ENCODE measurements at regions not wholly inside any gene's neighbourhood (a gene's known extent, or its start where the extent isn't known, plus 50 kb on each side); places are given as distances from the start of the nearest gene placed in this dataset.

DNA sequence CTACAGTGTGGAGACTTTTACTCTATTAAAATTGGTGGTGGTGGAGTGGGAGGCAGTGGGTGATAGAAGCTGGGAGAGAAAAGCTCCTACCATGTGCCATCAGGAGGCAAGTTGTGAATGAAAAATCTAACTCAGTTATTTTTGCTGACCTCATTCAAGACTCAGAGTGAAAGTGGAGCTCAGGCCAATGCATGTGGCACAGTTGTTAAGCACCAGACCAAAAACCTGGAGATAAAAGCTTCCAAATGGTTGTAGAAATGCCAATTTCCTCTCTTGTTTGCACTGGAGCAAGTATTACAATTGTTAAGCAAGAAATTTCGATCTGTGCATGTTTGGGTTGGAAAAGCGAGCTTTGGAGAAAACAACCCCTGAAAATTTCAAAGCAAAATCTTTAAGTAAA lies 81.5 kb upstream of the PRICKLE2 start:
- no peak for DNase-seq

DNA sequence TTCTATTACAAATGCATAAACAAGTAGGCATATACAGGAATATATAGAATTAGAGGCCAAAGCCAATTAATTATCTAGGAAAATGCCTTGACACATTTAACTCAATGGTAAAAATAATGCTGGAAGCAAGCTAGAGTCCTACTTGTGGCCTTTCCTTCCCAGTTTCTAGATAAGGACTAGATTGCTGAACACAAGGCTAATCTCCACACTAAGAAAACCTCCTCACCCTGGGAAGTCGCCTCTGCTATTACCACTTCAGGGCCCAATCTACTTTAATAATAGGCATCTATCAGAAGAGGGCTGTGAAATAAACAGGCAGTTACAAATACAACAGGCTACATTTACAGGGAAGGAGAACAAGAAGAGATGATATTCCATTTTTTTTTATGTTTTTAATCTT lies 80.5 kb upstream of the PRICKLE2 start:
- DNase-seq: no peak

GRCh38 chr3:64304828-64305410 lies 79.7 kb upstream of the PRICKLE2 start:
- DNase-seq: no peak

GRCh38 chr3:64303881-64304280 lies 78.6 kb upstream of the PRICKLE2 start:
- no peak for DNase-seq

GRCh38 chr3:64303401-64303800 lies 78.1 kb upstream of the PRICKLE2 start:
- no peak for DNase-seq

- DNase-seq: no peak
These were observed 76.2 kb upstream of the PRICKLE2 start for GRCh38 chr3:64301476-64301875.

GRCh38 chr3:64300790-64301423 lies 75.6 kb upstream of the PRICKLE2 start:
- no peak for DNase-seq

GRCh38 chr3:64299206-64299605 lies 73.9 kb upstream of the PRICKLE2 start:
- no peak for DNase-seq

DNA sequence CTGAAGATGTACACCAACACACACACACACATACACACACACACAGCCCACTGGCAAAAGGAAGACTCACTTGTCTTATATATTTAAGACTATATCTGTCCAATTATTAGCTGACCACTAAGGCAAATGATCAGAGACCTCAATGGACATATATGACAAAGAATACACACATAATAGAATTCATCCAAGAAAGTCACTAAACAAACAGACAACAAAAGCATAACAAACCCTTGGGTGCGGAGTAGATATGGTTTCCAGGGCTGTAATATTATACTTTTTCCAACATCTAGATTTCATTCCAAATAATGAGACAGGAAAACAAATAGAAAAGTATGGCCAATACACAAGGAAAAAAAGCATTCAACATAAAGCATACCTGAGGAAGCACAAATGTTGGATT lies 72.3 kb upstream of the PRICKLE2 start:
- DNase-seq: no peak

- DNase-seq: no peak
These were observed 70.3 kb upstream of the PRICKLE2 start for GRCh38 chr3:64295594-64295993.

DNA sequence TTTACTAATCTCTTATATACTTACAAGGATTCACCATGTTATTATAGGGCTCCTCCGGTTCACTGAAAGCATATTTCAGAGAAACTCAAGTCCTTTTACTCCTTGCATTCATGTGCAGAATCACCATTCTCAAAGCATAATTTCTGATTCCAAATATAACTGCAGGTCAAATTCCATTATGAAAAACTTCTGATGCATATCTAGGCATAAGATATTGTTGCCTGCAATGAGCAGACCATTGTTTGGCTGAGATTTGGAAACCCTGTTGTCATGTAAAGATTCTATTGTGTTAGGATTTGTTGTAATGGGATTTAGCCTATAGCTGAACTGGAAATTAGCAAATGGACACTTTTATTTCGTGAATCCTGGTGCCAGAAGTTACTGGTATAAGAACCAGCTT lies 69.5 kb upstream of the PRICKLE2 start:
- DNase-seq: no peak

DNA sequence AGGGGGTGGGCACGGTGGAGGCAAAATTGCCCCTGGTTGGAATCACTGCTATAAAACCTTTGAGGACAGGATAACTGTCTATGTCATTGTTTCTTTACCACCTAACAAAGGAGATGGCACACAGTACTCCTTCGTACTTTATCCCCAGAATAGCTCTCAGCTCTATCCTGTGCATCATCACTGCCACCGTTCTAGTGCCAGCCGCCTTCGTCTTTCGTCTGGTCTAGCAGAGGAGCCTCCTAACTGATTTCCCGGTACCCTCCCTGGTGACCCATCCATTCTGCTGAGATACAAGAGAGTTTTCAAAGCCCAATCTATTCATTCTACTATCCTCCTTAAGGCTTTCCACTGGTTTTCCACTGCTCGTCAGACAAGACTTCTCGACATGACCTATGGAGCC lies 67.9 kb upstream of the PRICKLE2 start:
- DNase-seq: no peak

DNA sequence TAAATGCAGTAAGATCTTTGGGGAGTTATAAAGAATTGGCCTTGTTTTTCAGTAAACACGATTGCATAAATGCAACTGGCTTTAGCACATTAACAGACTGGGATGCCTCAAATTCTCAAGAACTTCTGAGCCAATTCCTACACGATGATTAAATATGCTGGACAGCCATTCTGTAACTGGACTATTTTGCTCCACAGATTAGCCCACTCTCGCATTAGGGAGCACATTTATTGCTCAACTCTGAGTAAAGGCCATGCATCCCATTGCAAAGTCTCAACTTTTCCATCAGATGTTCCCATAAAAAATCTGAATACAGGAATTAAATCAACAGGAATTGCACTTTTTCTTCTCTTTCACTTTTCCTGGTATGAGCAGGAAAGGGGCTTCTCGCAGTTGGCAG lies 66.7 kb upstream of the PRICKLE2 start:
- no peak for DNase-seq

- no peak for DNase-seq
These were observed 66.1 kb upstream of the PRICKLE2 start for GRCh38 chr3:64291345-64291744.

- DNase-seq: no peak
These were observed 65.6 kb upstream of the PRICKLE2 start for GRCh38 chr3:64290864-64291263.

GRCh38 chr3:64290161-64290560 lies 64.9 kb upstream of the PRICKLE2 start:
- no peak for DNase-seq

DNA sequence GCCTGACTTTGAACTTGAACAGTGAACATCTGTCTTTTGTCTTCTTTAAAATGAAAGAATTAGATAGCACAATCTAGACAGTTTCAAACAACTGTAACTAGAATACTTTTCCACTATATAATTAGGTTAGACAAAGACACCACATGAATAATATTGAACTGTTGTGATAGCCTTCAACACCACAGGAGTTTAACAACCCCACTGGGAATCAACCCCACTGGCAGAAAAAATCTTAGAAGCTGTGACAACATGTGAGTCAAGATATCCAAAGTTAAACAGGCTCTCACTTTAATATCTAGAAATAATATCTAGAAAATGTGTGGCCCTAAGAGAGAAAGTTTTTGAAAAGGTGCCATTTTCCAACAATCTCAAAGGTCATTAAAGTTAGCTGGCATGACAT lies 64.4 kb upstream of the PRICKLE2 start:
- DNase-seq: no peak

- DNase-seq: no peak
These were observed 53.4 kb upstream of the PRICKLE2 start for GRCh38 chr3:64278625-64279024.

GRCh38 chr3:64276131-64276530 lies 50.9 kb upstream of the PRICKLE2 start:
- DNase-seq: no peak
